H1 (cell line): ENCODE measurements at regions not wholly inside any gene's neighbourhood (a gene's known extent, or its start where the extent isn't known, plus 50 kb on each side); places are given as distances from the start of the nearest gene placed in this dataset.
"Not testable (repeated sequence)": the region's sequence is repeated elsewhere in the genome, so short reads cannot be mapped to it uniquely, and the experiment has no call there.

Experiments used
- JUND ChIP-seq: IDR thresholded peaks from 2 replicates; pipeline ENCODE4 v1.6.1; 2011; ENCODE audit warnings: mild to moderate bottlenecking, improper control_type of control experiment, low read length
- NRF1 ChIP-seq: IDR thresholded peaks from 2 replicates; pipeline ENCODE4 v1.6.1; 2011; ENCODE audit warnings: mild to moderate bottlenecking, low read depth, low read length, improper control_type of control experiment
- POLR2A ChIP-seq, 2 experiments: IDR thresholded peaks; 1 replicate in 1 of 2; 2 replicates in 1 of 2; pipeline ENCODE4 v1.6.1; 2011; ENCODE audit warnings: low read depth in 2 of 2, low read length in 2 of 2, mild to moderate bottlenecking in 2 of 2; ENCODE audit errors: control extremely low read depth in 1 of 2
- POLR2AphosphoS5 ChIP-seq: IDR thresholded peaks from 2 replicates; pipeline ENCODE4 v1.6.1; 2011; ENCODE audit warnings: low read depth, low read length
- RNF2 ChIP-seq: fragments of 200-900, 300-1000 bp; sonication (generic); IDR thresholded peaks from 2 replicates; pipeline ENCODE4 v1.7.1; 2016; ENCODE audit warnings: borderline replicate concordance, low read depth, mild to moderate bottlenecking, antibody characterized with exemption, low read length; ENCODE audit not compliant: poor library complexity, severe bottlenecking; ENCODE audit errors: missing control alignments
- TF ChIP-seq, protein P1 (sequence below), 3 experiments: IDR thresholded peaks; 1 replicate in 2 of 3; 2 replicates in 1 of 3; pipeline versions ENCODE4 v1.5.1 to v1.6.1; 2011; ENCODE audit warnings: low read length in 3 of 3, mild to moderate bottlenecking in 3 of 3, inconsistent platforms in 2 of 3, low read depth in 1 of 3, moderate library complexity in 1 of 3; ENCODE audit not compliant: insufficient read depth in 1 of 3; ENCODE audit errors: control extremely low read depth in 1 of 3

DNA sequence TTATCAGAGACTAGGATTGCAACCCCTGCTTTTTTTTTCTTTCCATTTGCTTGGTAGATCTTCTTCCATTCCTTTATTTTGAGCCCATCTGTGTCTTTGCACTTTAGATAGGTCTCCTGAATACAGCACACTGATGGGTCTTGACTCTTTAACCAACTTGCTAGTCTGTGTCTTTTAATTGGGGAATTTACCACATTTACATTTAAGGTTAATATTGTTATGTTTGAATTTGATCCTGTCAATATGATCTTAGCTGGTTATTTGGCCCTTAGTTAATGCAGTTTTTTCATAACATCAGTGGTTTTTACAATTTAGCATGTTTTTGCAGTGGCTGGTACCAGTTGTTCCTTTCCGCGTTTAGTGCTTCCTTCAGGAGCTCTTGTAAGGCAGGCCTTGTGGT is 437.2 kb downstream of the ARL4A start:
- not testable (repeated sequence) for TF ChIP-seq POLR2A (IDR thresholded peaks at IDR 0.05; ENCODE audit: control extremely low read depth in 1 of 2, low read depth in 2 of 2, low read length in 2 of 2); JUND; POLR2AphosphoS5; RNF2; NRF1
- TF ChIP-seq, protein P1, sequence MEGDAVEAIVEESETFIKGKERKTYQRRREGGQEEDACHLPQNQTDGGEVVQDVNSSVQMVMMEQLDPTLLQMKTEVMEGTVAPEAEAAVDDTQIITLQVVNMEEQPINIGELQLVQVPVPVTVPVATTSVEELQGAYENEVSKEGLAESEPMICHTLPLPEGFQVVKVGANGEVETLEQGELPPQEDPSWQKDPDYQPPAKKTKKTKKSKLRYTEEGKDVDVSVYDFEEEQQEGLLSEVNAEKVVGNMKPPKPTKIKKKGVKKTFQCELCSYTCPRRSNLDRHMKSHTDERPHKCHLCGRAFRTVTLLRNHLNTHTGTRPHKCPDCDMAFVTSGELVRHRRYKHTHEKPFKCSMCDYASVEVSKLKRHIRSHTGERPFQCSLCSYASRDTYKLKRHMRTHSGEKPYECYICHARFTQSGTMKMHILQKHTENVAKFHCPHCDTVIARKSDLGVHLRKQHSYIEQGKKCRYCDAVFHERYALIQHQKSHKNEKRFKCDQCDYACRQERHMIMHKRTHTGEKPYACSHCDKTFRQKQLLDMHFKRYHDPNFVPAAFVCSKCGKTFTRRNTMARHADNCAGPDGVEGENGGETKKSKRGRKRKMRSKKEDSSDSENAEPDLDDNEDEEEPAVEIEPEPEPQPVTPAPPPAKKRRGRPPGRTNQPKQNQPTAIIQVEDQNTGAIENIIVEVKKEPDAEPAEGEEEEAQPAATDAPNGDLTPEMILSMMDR (IDR thresholded peaks at IDR 0.05; ENCODE audit: control extremely low read depth in 1 of 3, insufficient read depth in 1 of 3, low read depth in 1 of 3, low read length in 3 of 3) = not testable (repeated sequence)
